BLaER1 (cell line): ENCODE measurements at regions not wholly inside any gene's neighbourhood (a gene's known extent, or its start where the extent isn't known, plus 50 kb on each side); places are given as distances from the start of the nearest gene placed in this dataset.

Source experiments
- H3K27ac ChIP-seq: shearing (Covaris generic); formaldehyde crosslinking; 2 replicates; pipeline ENCODE4 v1.8.1; 2022
- H3K27me3 ChIP-seq: shearing (Covaris generic); formaldehyde crosslinking; 2 replicates; pipeline ENCODE4 v1.8.1; 2022
- H3K36me3 ChIP-seq: shearing (Covaris generic); formaldehyde crosslinking; 2 replicates; pipeline ENCODE4 v1.8.1; 2022
- H3K4me1 ChIP-seq: shearing (Covaris generic); formaldehyde crosslinking; 2 replicates; pipeline ENCODE4 v1.8.1; 2022
- H3K4me2 ChIP-seq: shearing (Covaris generic); formaldehyde crosslinking; 2 replicates; pipeline ENCODE4 v1.8.1; 2022
- H3K4me3 ChIP-seq: shearing (Covaris generic); formaldehyde crosslinking; 2 replicates; pipeline ENCODE4 v1.8.1; 2022
- H3K9ac ChIP-seq: shearing (Covaris generic); formaldehyde crosslinking; 2 replicates; pipeline ENCODE4 v1.8.1; 2022
- H3K9me3 ChIP-seq: shearing (Covaris generic); formaldehyde crosslinking; 2 replicates; pipeline ENCODE4 v1.8.1; 2022
- H4K20me1 ChIP-seq: shearing (Covaris generic); formaldehyde crosslinking; 2 replicates; pipeline ENCODE4 v1.8.1; 2022
- Cebpa-rat ChIP-seq: shearing (Covaris generic); IDR thresholded peaks from 2 replicates; pipeline ENCODE4 v1.8.1; 2022

DNA sequence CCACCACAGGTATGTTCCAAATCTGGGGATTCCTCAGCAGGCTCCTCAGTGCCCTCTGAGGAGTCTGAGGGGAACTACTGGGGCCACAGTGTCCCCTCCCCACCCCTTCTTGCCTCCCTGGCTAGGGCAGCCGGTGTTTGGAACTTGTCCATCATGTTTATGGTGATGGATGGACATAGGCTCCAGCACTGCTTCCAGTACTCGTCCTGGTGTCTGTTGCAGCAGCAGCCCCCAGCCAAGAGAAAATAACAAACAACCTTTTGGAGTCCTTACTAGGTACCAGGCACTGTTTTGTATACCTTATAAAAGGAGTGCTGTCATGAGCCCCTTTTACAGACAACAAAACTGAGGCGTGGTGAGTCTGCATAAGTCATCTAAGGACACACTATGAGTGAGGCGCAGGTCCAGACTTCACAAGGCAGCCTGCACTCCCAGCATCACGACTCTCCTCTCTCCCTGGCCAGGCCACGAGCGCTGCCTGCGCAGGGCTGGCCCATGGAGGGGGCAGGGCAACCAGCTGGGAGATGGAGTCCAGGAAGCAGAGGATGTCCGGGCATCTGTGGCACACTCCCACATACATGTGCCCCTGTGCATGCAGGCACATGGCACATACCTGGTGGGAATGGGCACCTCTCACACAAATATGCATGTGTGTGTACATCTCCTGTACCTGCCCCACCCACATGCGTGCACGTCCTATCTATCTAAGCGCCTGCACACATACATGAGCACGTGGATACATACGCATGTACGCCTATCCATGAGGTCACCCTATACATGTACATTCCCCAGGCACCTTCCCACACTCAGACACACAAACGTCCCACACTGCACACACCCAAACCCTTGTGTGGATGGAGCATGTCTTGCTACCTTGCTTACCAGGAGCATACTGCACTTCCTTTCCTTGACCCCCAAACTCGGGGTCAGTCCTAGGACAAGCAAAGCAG is 152.7 kb downstream of the VEGFA start:
- TF ChIP-seq Cebpa-rat, result no peak
- no peak overlapping the region for H3K9ac ChIP-seq
- peaks cover 37% of the 10 kb centered on the region for H3K4me1 ChIP-seq
- H3K4me3 ChIP-seq, result no peak overlapping the region
- H3K36me3 ChIP-seq, result no peaks in the 10 kb centered on the region
- H3K4me2 ChIP-seq, result peak overlapping the region; percentile 81; the same call in 1 of the 2 replicates
- H4K20me1 ChIP-seq, result peaks cover 8% of the 10 kb centered on the region; the same call in 1 of the 2 replicates
- H3K27ac ChIP-seq, result no peak overlapping the region
- no peaks in the 10 kb centered on the region for H3K27me3 ChIP-seq
- H3K9me3 ChIP-seq, result no peaks in the 10 kb centered on the region

DNA sequence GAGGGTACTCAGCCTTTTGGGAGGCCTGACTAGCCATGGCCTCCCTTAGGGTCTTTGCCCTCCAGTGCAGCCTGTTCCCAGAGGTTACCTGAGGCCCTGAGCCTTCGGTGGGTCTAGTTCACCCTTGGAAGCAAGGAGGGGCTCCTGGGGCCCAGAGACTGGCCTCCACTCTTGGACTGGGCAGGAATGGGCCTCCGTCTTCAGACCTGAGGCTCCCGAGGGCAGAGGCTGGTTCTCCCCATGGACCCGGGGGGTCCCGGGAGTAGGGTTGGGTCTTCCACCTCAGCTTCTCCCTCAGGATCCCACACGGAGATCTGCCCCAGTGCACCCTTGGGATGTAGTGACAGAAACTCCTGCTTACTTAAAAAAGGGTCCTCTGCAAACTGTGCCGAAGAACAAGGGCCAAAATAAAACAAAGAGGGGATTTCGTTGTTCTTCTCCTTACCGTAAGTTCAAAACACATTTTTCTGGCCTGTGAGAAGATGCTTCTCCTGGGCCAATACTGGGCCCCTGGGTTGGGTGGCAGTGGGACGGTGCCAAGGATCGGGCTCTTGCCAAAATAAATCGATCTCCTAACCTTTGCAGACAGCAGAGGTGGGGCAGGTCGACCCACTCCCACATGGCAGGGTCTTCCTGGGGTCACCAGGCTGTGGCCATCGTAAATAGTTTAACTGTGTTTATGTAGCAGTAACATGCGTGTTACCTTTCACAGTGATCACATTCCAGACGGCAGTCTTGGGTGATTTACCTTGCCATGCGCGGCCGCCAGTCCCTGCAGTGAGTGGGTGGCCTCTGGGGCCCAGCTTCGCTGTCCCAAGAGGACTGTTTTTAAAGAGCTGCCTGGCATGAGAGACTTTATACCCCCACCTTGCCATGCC is 151.8 kb downstream of the VEGFA start:
- H3K9me3 ChIP-seq, result no peaks in the 10 kb centered on the region
- H3K4me1 ChIP-seq, result peaks cover 33% of the 10 kb centered on the region
- no peak overlapping the region for H3K9ac ChIP-seq
- no peak for TF ChIP-seq Cebpa-rat
- H3K27me3 ChIP-seq, result no peaks in the 10 kb centered on the region
- H3K4me3 ChIP-seq, result no peak overlapping the region
- no peak overlapping the region for H3K27ac ChIP-seq
- peaks cover 8% of the 10 kb centered on the region; the same call in 1 of the 2 replicates for H4K20me1 ChIP-seq
- H3K4me2 ChIP-seq, result no peak overlapping the region
- H3K36me3 ChIP-seq, result no peaks in the 10 kb centered on the region

DNA sequence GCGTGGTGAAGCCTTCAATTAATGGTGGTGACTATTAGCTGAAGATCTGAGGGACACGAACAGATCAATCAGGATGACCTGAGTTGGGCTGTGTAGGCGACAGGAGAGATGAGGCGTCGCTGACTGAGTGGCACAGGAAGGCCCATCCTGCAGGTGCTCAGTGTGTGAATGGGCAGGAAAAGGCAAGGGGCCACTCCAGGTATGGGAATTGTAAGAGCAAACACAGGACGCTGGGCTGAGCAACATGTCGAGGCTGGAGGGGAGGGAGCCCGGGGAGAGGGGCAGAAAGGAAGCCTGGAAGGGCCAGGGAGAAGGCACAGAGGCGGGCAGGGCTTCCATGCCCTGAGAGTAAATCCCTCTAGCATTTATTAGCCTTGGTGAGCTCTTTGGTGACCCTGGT is 151.0 kb downstream of the VEGFA start:
- Histone ChIP-seq H3K9ac (no peak overlapping the region), H3K27me3 (no peaks in the 10 kb centered on the region), H3K4me3 (no peak overlapping the region), H3K9me3 (no peaks in the 10 kb centered on the region), H4K20me1 (peaks cover 8% of the 10 kb centered on the region; the same call in 1 of the 2 replicates), H3K4me1 (peaks cover 33% of the 10 kb centered on the region), H3K27ac (no peak overlapping the region), H3K36me3 (no peaks in the 10 kb centered on the region), H3K4me2 (no peak overlapping the region)
- no peak for TF ChIP-seq Cebpa-rat

DNA sequence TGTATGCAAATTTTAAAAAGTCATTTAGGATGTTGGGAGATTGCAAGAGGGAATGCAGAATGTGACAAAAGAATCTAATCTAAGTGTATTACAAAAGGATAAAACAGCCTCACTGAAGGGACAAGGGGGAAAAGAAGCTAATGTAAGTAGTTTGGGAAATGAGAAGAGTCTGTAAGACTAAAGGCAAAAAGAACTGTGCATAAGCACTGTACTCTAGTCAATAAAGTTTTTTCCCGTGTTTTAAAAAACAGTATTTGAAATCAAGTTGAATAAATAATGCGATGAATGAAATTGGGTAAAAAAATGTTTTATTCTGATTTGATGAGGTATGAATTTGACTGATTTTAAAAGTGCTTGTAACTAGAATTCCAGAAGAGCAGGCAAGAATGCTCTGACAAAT is 149.8 kb downstream of the VEGFA start:
- H3K4me3 ChIP-seq, result no peak overlapping the region

DNA sequence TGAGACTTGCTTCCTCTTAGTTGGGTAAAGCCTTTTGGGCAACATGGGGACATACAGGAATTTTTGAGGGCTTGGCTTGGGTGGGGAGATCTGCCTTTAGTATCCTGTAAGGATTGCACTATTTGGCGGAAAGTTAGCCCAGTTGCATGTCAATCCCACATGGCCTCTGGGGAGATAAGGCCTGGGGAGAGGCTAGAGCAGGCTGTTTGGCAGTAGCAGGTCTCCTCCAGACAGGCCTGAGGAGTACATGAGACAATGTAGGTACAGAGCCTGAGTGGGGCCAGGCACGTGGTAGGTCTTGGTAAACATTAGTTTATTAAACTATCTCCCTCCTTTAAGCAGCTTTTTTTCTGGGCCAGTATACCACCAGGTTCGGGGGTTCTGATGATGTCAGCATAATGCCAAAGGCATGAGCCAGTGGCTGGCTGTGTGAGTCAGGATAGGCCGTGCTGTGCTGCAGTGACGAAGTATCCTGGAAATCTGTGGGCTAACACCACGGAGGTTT is 147.9 kb downstream of the VEGFA start:
- H3K4me1 ChIP-seq, result peaks cover 23% of the 10 kb centered on the region
- no peak overlapping the region for H3K9ac ChIP-seq
- H3K9me3 ChIP-seq, result no peaks in the 10 kb centered on the region
- TF ChIP-seq Cebpa-rat, result no peak
- no peak overlapping the region for H3K27ac ChIP-seq
- no peak overlapping the region for H3K4me2 ChIP-seq
- H3K27me3 ChIP-seq, result no peaks in the 10 kb centered on the region
- no peaks in the 10 kb centered on the region for H3K36me3 ChIP-seq
- H3K4me3 ChIP-seq, result no peak overlapping the region
- no peaks in the 10 kb centered on the region for H4K20me1 ChIP-seq

More for the DNA sequence above, 149.8 kb downstream of the VEGFA start:
- TF ChIP-seq Cebpa-rat, result no peak
- H3K27ac ChIP-seq, result no peak overlapping the region
- H4K20me1 ChIP-seq, result peaks cover 5% of the 10 kb centered on the region; the same call in 1 of the 2 replicates
- no peaks in the 10 kb centered on the region for H3K36me3 ChIP-seq
- H3K27me3 ChIP-seq, result no peaks in the 10 kb centered on the region
- H3K9ac ChIP-seq, result no peak overlapping the region
- peaks cover 34% of the 10 kb centered on the region for H3K4me1 ChIP-seq
- no peaks in the 10 kb centered on the region for H3K9me3 ChIP-seq
- no peak overlapping the region for H3K4me2 ChIP-seq

DNA sequence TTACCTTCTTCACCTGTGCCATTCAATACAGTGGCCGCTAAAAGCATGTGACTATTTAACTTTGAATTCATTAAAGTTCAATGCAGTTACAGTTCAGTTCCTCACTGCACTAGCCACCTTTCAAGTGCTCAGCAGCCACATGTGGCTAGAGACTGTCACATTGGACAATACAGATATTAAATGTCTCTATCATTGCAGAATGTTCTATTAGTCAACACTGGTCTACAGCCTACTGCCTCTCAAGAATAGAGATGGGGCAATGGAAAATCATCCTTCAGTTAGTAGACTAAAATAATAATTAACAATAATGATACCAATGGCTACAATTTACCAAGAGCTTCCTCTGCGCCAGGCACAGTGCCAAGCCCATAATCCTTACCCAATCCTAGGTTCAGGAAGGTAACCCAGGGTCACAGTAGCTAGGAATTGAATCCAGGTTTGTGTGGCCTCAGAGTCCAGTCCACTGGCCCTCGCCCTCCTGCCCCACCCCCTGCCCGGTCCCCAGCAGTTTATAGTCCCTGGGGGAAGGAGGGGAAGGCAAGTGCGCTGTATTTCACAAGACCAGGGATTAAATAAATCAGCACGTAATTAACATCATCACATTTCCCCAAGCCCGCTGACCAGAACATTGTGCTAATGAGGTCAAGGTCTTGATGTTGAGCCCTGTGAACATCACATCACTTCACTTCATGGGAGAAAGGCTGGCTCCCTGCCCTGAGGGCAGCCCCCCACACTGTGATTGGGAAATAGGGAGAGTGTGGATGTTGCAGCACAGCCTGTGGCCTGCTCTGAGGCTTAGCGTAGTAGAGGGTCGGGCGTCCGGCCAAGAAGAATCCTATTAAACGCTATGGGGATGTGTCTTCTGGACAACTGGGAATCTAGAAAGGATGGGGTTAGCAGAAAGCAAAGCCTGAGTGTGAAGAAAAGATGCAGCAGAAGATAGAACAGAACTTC is 147.2 kb downstream of the VEGFA start:
- H4K20me1 ChIP-seq, result no peaks in the 10 kb centered on the region
- no peaks in the 10 kb centered on the region for H3K9me3 ChIP-seq
- no peak overlapping the region for H3K9ac ChIP-seq
- no peak overlapping the region for H3K4me2 ChIP-seq
- H3K27ac ChIP-seq, result no peak overlapping the region
- peaks cover 23% of the 10 kb centered on the region for H3K4me1 ChIP-seq
- H3K36me3 ChIP-seq, result no peaks in the 10 kb centered on the region
- no peak for TF ChIP-seq Cebpa-rat
- no peaks in the 10 kb centered on the region for H3K27me3 ChIP-seq
- H3K4me3 ChIP-seq, result no peak overlapping the region

DNA sequence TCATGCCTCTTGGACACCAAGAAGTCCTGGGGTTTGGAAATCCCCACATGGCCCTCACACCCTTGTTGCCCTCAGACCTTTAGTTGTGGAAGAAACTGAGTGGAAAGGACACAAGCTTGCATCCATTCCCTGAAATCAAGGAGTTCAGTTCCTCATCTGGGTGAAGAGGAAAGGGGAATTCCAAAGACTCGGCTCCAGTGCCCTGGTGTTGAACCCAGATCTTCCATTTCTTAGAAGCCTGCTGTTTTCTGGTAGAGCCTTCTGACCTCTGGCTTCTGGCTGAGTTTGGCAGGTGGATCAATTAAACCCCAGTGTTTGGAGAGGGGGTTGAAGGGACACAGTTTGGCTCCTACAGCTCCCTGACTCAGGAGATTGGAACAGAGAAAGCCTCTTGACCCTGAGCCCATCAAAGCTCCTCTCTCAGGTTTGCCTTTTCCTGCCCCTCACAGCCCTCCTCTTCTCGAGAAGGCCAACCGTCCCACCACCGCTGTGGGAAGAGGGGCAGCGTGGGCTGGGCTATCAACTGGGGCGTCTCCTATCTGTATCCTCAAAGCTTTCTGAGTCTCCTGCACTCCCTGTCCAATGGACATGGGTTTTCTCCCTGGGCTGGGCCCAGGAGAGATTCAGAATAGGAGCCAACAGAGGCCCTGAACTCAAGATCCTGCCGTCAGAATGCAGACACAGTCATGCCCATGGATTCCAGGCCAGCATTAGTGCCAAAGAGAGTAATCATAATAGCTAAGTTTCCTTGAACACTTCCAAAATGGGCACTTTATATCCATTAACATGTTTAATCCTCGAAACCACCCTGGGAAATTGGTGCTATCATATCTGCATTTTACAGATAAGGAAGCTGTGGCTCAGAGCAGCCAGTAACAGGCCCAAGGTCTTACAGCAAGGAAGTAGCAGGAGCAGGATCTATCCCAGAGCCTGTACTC is 146.2 kb downstream of the VEGFA start:
- H3K27ac ChIP-seq, result no peak overlapping the region
- TF ChIP-seq Cebpa-rat, result no peak
- H4K20me1 ChIP-seq, result no peaks in the 10 kb centered on the region

DNA sequence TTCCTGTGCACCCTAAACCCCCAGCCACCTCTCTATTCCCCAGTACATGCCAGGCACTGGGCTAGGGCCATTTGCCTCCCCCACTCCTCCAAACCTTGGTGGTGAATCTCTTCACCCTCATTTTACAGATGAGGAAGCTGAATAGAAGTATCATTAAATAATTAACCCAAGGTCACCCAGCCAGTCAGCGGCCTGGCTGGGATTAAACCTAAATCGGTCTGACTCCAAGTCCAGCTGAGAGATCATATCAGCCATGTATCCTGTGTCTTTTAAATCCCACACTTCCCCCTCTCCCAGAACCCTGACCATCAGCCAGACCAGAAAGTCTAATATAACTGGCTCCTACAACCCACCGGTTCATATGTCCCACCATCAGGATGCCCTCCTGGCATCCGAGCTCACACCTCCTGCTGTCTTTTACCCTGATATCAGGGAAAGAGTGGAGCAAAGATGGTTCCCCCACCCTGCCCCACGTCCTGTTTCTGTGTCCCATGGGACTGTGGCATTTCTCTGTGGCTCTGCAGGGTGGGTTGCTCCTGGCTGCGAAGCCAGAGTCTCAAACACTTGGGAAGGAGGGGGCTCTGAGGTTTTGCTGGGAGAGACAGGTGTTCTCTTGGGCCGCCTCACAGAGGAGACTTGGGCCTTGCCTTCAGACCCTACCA is 145.3 kb downstream of the VEGFA start:
- Histone ChIP-seq H4K20me1 (no peaks in the 10 kb centered on the region), H3K4me3 (no peak overlapping the region), H3K4me1 (peaks cover 19% of the 10 kb centered on the region), H3K27ac (no peak overlapping the region), H3K27me3 (no peaks in the 10 kb centered on the region), H3K9me3 (no peaks in the 10 kb centered on the region), H3K9ac (no peak overlapping the region), H3K36me3 (no peaks in the 10 kb centered on the region), H3K4me2 (peak overlapping the region; percentile 48)
- no peak for TF ChIP-seq Cebpa-rat

More for the DNA sequence above, 146.2 kb downstream of the VEGFA start:
- H3K9ac ChIP-seq, result no peak overlapping the region
- H3K4me3 ChIP-seq, result no peak overlapping the region
- H3K9me3 ChIP-seq, result no peaks in the 10 kb centered on the region
- no peaks in the 10 kb centered on the region for H3K27me3 ChIP-seq
- no peaks in the 10 kb centered on the region for H3K36me3 ChIP-seq
- peak overlapping the region; percentile 48; the same call in 1 of the 2 replicates for H3K4me2 ChIP-seq
- peaks cover 19% of the 10 kb centered on the region for H3K4me1 ChIP-seq
